DND-41 (cell line): ENCODE measurements at regions not wholly inside any gene's neighbourhood (a gene's known extent, or its start where the extent isn't known, plus 50 kb on each side); places are given as distances from the start of the nearest gene placed in this dataset.

Source experiments
- CTCF ChIP-seq: IDR thresholded peaks from 2 replicates; pipeline ENCODE4 v1.5.1; 2012; ENCODE audit warnings: borderline replicate concordance, low read length, moderate library complexity, mild to moderate bottlenecking; ENCODE audit not compliant: poor library complexity, severe bottlenecking; ENCODE audit errors: extremely low read depth
- EZH2 ChIP-seq: IDR thresholded peaks from 3 replicates; pipeline ENCODE4 v1.6.1; 2012; ENCODE audit warnings: borderline replicate concordance, low read depth, mild to moderate bottlenecking, moderate library complexity, low read length, inconsistent platforms; ENCODE audit not compliant: severe bottlenecking

- TF ChIP-seq CTCF (no peak), EZH2 (no peak)
Measured at GRCh38 chr2:220913384-220913783, 658.7 kb downstream of the EPHA4 start.
